Caco-2 (cell line): ENCODE measurements at regions not wholly inside any gene's neighbourhood (a gene's known extent, or its start where the extent isn't known, plus 50 kb on each side); places are given as distances from the start of the nearest gene placed in this dataset.

Experiments
- BruUV-seq: library from RNA; stranded (reverse); fragments of 400-500 nt; replicated peaks from 2 replicates; lab custom pipeline; 2021; lab: Mats Ljungman, UMichigan
- CTCF ChIA-PET: fragments of 300-600 bp; sonication (Branson Sonifier 250); formaldehyde crosslinking; loops from one replicate; lab custom pipeline; 2022; ENCODE audit warnings: antibody characterized with exemption; lab: Charles Lee
- POLR2A ChIA-PET: fragments of 300-600 bp; sonication (Branson Sonifier 250); formaldehyde crosslinking; loops from one replicate; lab custom pipeline; 2022; ENCODE audit warnings: antibody characterized with exemption; lab: Charles Lee
- DNase-seq, 2 experiments: peaks; one replicate each; pipeline versions ENCODE4 v3.0.0 to v3.0.0-alpha.2; 2020 to 2022
- H3K27me3 ChIP-seq: replicated peaks from 2 replicates; pipeline ENCODE4 v1.6.0; 2011; ENCODE audit warnings: low read length; ENCODE audit not compliant: control insufficient read depth, insufficient read depth
- H3K36me3 ChIP-seq: 2 replicates; pipeline ENCODE4 v1.5.1; 2011; ENCODE audit warnings: low read length; ENCODE audit not compliant: control insufficient read depth, insufficient read depth
- H3K4me1 ChIP-seq: fragments of 250-450 bp; sonication (Bioruptor Pico); 2 replicates; pipeline ENCODE4 v1.5.1; 2020; ENCODE audit warnings: mild to moderate bottlenecking
- H3K4me3 ChIP-seq: 2 replicates; pipeline ENCODE4 v1.5.1; 2011; ENCODE audit warnings: low read depth, mild to moderate bottlenecking, control low read depth, low read length
- H3K9me3 ChIP-seq: fragments of 250-450 bp; sonication (Bioruptor Pico); 2 replicates; pipeline ENCODE4 v1.5.1; 2020; ENCODE audit warnings: mild to moderate bottlenecking, moderate library complexity
- H3K27ac Mint-ChIP-seq: one replicate; pipeline ENCODE4 v1.8.0; 2022; ENCODE audit warnings: mixed read lengths; ENCODE audit not compliant: unreplicated experiment
- H3K27me3 Mint-ChIP-seq: one replicate; pipeline ENCODE4 v1.8.0; 2022; ENCODE audit warnings: mixed read lengths; ENCODE audit not compliant: insufficient read depth, unreplicated experiment
- H3K36me3 Mint-ChIP-seq: one replicate; pipeline ENCODE4 v1.8.0; 2022; ENCODE audit warnings: mild to moderate bottlenecking, mixed read lengths; ENCODE audit not compliant: insufficient read depth, unreplicated experiment
- H3K4me1 Mint-ChIP-seq: one replicate; pipeline ENCODE4 v1.8.0; 2022; ENCODE audit warnings: low read depth, mixed read lengths; ENCODE audit not compliant: unreplicated experiment
- H3K4me3 Mint-ChIP-seq: one replicate; pipeline ENCODE4 v1.8.0; 2022; ENCODE audit warnings: mild to moderate bottlenecking, moderate library complexity, mixed read lengths; ENCODE audit not compliant: unreplicated experiment
- H3K9me3 Mint-ChIP-seq: one replicate; pipeline ENCODE4 v1.8.0; 2022; ENCODE audit warnings: mixed read lengths; ENCODE audit not compliant: unreplicated experiment
- intact Hi-C: fragments of 100-400 bp; cut with micrococcal nuclease; formaldehyde crosslinking; loops from one replicate; pipeline ENCODE4 v1.10.0; 2022; ENCODE audit not compliant: unreplicated experiment
- TF ChIP-seq, protein P1 (sequence below), 2 experiments: fragments of 200-600 bp in 1 of 2; IDR thresholded peaks; 1 replicate in 1 of 2; 2 replicates in 1 of 2; pipeline versions ENCODE4 v1.5.1 to v1.8.0; 2011 to 2022; ENCODE audit warnings: antibody characterized with exemption in 1 of 2, control low read depth in 1 of 2, inconsistent platforms in 1 of 2, low read depth in 1 of 2, low read length in 1 of 2, mild to moderate bottlenecking in 1 of 2, moderate library complexity in 1 of 2; ENCODE audit not compliant: insufficient read depth in 1 of 2, severe bottlenecking in 1 of 2, unreplicated experiment in 1 of 2

DNA sequence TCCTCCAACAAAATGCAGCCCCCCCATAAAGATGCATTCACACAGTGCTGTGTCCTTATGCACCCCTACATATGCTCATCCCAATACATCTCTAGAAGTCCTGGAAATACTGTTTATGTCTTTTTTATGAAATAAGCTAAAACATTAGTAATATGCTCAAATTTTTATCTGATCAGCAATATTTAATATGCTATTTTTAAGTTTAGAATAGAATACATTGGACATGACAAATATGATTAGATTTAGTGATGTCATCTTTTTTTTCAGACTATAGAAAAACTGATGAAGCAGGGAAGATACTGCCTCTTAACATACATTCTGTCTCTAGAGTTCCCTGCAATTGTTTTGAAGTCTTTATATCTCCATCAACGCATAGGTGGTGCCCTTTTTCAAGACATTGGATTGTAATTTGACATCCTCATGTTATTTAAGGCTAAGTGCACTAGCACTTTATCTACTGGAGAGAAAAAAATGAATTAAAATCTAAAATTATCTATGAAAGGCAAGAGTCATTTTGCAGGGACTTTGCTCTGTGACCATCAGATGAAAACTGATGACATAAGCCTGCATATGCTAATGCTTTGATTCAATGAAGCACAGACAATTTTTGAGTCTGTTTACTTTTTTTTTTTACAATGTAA, 395.3 kb downstream of the LPIN1 start:
- DNase-seq: no peak
- Histone ChIP-seq H3K36me3 (no peaks in the 10 kb centered on the region), H3K4me3 (no peak overlapping the region), H3K9me3 (no peaks in the 10 kb centered on the region), H3K27me3 (no peaks in the 10 kb centered on the region), H3K4me1 (no peaks in the 10 kb centered on the region)
- CTCF ChIA-PET: no interaction called here
- H3K9me3 Mint-ChIP-seq: no peaks in the 10 kb centered on the region
- H3K27me3 Mint-ChIP-seq: peaks cover 21% of the 10 kb centered on the region
- no peaks in the 10 kb centered on the region for H3K36me3 Mint-ChIP-seq
- TF ChIP-seq, protein P1, sequence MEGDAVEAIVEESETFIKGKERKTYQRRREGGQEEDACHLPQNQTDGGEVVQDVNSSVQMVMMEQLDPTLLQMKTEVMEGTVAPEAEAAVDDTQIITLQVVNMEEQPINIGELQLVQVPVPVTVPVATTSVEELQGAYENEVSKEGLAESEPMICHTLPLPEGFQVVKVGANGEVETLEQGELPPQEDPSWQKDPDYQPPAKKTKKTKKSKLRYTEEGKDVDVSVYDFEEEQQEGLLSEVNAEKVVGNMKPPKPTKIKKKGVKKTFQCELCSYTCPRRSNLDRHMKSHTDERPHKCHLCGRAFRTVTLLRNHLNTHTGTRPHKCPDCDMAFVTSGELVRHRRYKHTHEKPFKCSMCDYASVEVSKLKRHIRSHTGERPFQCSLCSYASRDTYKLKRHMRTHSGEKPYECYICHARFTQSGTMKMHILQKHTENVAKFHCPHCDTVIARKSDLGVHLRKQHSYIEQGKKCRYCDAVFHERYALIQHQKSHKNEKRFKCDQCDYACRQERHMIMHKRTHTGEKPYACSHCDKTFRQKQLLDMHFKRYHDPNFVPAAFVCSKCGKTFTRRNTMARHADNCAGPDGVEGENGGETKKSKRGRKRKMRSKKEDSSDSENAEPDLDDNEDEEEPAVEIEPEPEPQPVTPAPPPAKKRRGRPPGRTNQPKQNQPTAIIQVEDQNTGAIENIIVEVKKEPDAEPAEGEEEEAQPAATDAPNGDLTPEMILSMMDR (IDR thresholded peaks at IDR 0.05; ENCODE audit: insufficient read depth in 1 of 2, low read depth in 1 of 2, low read length in 1 of 2, severe bottlenecking in 1 of 2, unreplicated experiment in 1 of 2): no peak
- no peak overlapping the region for H3K4me3 Mint-ChIP-seq
- no peaks in the 10 kb centered on the region for H3K4me1 Mint-ChIP-seq
- intact Hi-C loops: no loop called here
- BruUV-seq: no TSS peak
- POLR2A ChIA-PET: no interaction called here
- H3K27ac Mint-ChIP-seq: no peak overlapping the region

DNA sequence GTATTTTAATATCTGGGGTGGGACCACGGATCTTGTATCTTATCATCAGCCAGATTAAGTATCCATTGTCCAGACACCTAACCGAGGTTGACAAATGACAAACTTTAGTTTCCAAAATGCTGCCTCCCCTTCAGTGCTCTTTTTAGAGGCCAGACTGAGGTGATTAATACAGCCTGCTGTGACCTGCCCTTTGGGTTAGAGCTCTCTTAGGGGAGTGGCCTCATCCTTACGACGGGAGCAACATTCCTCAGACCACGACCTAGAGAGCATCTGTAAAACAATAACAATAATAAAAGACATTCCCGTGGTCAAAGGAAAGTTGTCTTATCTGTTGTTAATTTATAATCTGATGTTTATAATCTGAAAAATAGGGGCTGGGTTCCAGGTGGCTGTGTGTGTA, 405.3 kb downstream of the LPIN1 start:
- no peaks in the 10 kb centered on the region for H3K4me1 ChIP-seq
- TF ChIP-seq, protein P1 (IDR thresholded peaks at IDR 0.05; ENCODE audit: insufficient read depth in 1 of 2, low read depth in 1 of 2, low read length in 1 of 2, severe bottlenecking in 1 of 2, unreplicated experiment in 1 of 2): no peak
- Mint-ChIP-seq H3K27me3 (peaks cover 9% of the 10 kb centered on the region), H3K4me3 (no peak overlapping the region), H3K36me3 (no peaks in the 10 kb centered on the region), H3K27ac (no peak overlapping the region), H3K4me1 (no peaks in the 10 kb centered on the region), H3K9me3 (no peaks in the 10 kb centered on the region)
- H3K36me3 ChIP-seq: no peaks in the 10 kb centered on the region
- H3K4me3 ChIP-seq: no peak overlapping the region
- ChIA-PET CTCF (no interaction called here), POLR2A (no interaction called here)
- DNase-seq: no peak
- BruUV-seq: no TSS peak
- H3K9me3 ChIP-seq: no peaks in the 10 kb centered on the region
- intact Hi-C loops: no loop called here
- no peaks in the 10 kb centered on the region for H3K27me3 ChIP-seq

DNA sequence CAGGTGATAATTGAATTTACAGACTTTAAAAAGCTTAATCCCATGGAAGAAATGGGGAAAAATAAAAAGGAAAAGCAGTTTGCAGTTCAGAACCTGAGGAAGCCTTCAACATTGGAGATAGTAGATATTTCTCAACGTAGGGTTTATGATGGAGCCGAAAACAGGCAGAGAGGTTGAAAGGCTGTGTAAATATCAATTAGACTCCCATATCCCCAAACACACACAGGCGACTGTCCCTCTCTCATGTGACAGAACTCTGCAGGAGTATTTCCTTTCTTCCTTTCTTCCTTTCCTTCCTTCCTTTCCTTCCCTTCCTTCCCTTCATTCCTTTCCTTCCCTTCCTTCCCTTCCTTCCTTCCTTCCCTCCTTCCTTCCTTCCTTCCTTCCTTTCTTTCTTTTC, 406.5 kb downstream of the LPIN1 start:
- no TSS peak for BruUV-seq
- CTCF ChIA-PET: no interaction called here
- POLR2A ChIA-PET: no interaction called here
- no peaks in the 10 kb centered on the region for H3K36me3 ChIP-seq
- Mint-ChIP-seq H3K27me3 (peaks cover 7% of the 10 kb centered on the region), H3K4me1 (no peaks in the 10 kb centered on the region), H3K36me3 (no peaks in the 10 kb centered on the region), H3K9me3 (no peaks in the 10 kb centered on the region), H3K27ac (no peak overlapping the region), H3K4me3 (no peak overlapping the region)
- TF ChIP-seq, protein P1 (IDR thresholded peaks at IDR 0.05; ENCODE audit: insufficient read depth in 1 of 2, low read depth in 1 of 2, low read length in 1 of 2, severe bottlenecking in 1 of 2, unreplicated experiment in 1 of 2): no peak
- DNase-seq: no peak
- no peak overlapping the region for H3K4me3 ChIP-seq
- no peaks in the 10 kb centered on the region for H3K9me3 ChIP-seq
- no peaks in the 10 kb centered on the region for H3K27me3 ChIP-seq
- intact Hi-C loops: no loop called here
- H3K4me1 ChIP-seq: no peaks in the 10 kb centered on the region
